ENCODE measurements at regions not wholly inside any gene's neighbourhood (a gene's known extent, or its start where the extent isn't known, plus 50 kb on each side); places are given as distances from the start of the nearest gene placed in this dataset.

- no peak for DNase-seq
Observed at GRCh38 chr3:17936736-17937480, 194.5 kb upstream of the TBC1D5 start.

- DNase-seq: no peak
Observed at GRCh38 chr3:17935222-17935621, 192.8 kb upstream of the TBC1D5 start.

- no peak for DNase-seq
Observed at GRCh38 chr3:17932136-17932771, 189.8 kb upstream of the TBC1D5 start.

GRCh38 chr3:17931131-17931530, 188.7 kb upstream of the TBC1D5 start:
- DNase-seq: no peak

- DNase-seq: no peak
Observed at GRCh38 chr3:17928502-17929145, 186.2 kb upstream of the TBC1D5 start.

GRCh38 chr3:17927036-17927435, 184.6 kb upstream of the TBC1D5 start:
- no peak for DNase-seq

- no peak for DNase-seq
Observed at GRCh38 chr3:17915341-17915740, 172.9 kb upstream of the TBC1D5 start.

- no peak for DNase-seq
Observed at GRCh38 chr3:17913359-17913758, 170.9 kb upstream of the TBC1D5 start.

GRCh38 chr3:17911986-17912760, 169.7 kb upstream of the TBC1D5 start:
- no peak for DNase-seq

GRCh38 chr3:17910922-17911321, 168.5 kb upstream of the TBC1D5 start:
- no peak for DNase-seq

GRCh38 chr3:17909714-17910113, 167.3 kb upstream of the TBC1D5 start:
- no peak for DNase-seq

- DNase-seq: no peak
Observed at GRCh38 chr3:17908399-17909191, 166.2 kb upstream of the TBC1D5 start.

- DNase-seq: no peak
Observed at GRCh38 chr3:17905996-17906395, 163.6 kb upstream of the TBC1D5 start.

- no peak for DNase-seq
Observed at GRCh38 chr3:17901893-17902292, 159.5 kb upstream of the TBC1D5 start.

GRCh38 chr3:17894434-17895060, 152.1 kb upstream of the TBC1D5 start:
- peak; percentile 20 to 31 for DNase-seq

- no peak for DNase-seq
Observed at GRCh38 chr3:17891139-17891856, 148.9 kb upstream of the TBC1D5 start.

GRCh38 chr3:17885986-17886385, 143.6 kb upstream of the TBC1D5 start:
- no peak for DNase-seq

GRCh38 chr3:17882981-17883380, 140.6 kb upstream of the TBC1D5 start:
- DNase-seq: no peak

GRCh38 chr3:17877299-17877698, 134.9 kb upstream of the TBC1D5 start:
- DNase-seq: no peak

GRCh38 chr3:17874636-17875035, 132.2 kb upstream of the TBC1D5 start:
- DNase-seq: no peak

GRCh38 chr3:17872457-17872856, 130.0 kb upstream of the TBC1D5 start:
- DNase-seq: no peak

Measured in CD4-positive, alpha-beta T cell treated with Interferon alpha-2 for 1 hour (primary cell).